HAP-1 (cell line): ENCODE measurements at regions not wholly inside any gene's neighbourhood (a gene's known extent, or its start where the extent isn't known, plus 50 kb on each side); places are given as distances from the start of the nearest gene placed in this dataset.

Source experiments
- DNase-seq, 2 experiments: peaks; one replicate each; pipeline ENCODE4 v3.0.0-alpha.2; 2016 to 2020; ENCODE audit warnings: low spot score in 2 of 2
- H3K27me3 ChIP-seq: fragments of 250-450 bp; sonication (Bioruptor Pico); 2 replicates; pipeline ENCODE4 v1.5.1; 2020; ENCODE audit warnings: low read depth, mild to moderate bottlenecking, moderate library complexity
- H3K36me3 ChIP-seq: fragments of 250-450 bp; sonication (Bioruptor Pico); replicated peaks from 2 replicates; pipeline ENCODE4 v1.5.1; 2020; ENCODE audit warnings: mild to moderate bottlenecking
- H3K4me1 ChIP-seq: fragments of 250-450 bp; sonication (Bioruptor Pico); 2 replicates; pipeline ENCODE4 v1.5.1; 2020; ENCODE audit warnings: mild to moderate bottlenecking
- H3K4me3 ChIP-seq: fragments of 250-450 bp; sonication (Bioruptor Pico); 2 replicates; pipeline ENCODE4 v1.5.1; 2020; ENCODE audit warnings: mild to moderate bottlenecking, moderate library complexity
- H3K9me3 ChIP-seq: fragments of 250-450 bp; sonication (Bioruptor Pico); 2 replicates; pipeline ENCODE4 v1.5.1; 2020; ENCODE audit warnings: mild to moderate bottlenecking, moderate library complexity
- in situ Hi-C: fragments of 300-500 bp; cut with MboI; formaldehyde crosslinking; loops from 3 replicates; pipeline ENCODE4 v1.14.3; 2020; ENCODE audit warnings: low sequenced_read_pairs, inconsistent platforms, mixed read lengths

GRCh38 chr2:57084697-57085281 lies 901.0 kb downstream of the CCDC85A start:
- Histone ChIP-seq H3K9me3 (no peaks in the 10 kb centered on the region), H3K4me1 (no peaks in the 10 kb centered on the region), H3K27me3 (no peaks in the 10 kb centered on the region), H3K36me3 (no peaks in the 10 kb centered on the region), H3K4me3 (no peak overlapping the region)
- in situ Hi-C loops, result no loop called here
- DNase-seq, result no peak

GRCh38 chr2:57093020-57093419 lies 909.2 kb downstream of the CCDC85A start:
- in situ Hi-C loops, result no loop called here
- H3K4me1 ChIP-seq, result no peaks in the 10 kb centered on the region
- H3K9me3 ChIP-seq, result no peaks in the 10 kb centered on the region
- no peak overlapping the region for H3K4me3 ChIP-seq
- H3K27me3 ChIP-seq, result no peaks in the 10 kb centered on the region
- DNase-seq, result no peak
- no peaks in the 10 kb centered on the region for H3K36me3 ChIP-seq

GRCh38 chr2:57097855-57098254 lies 914.1 kb downstream of the CCDC85A start:
- DNase-seq, result no peak
- in situ Hi-C loops, result no loop called here
- Histone ChIP-seq H3K4me1 (no peaks in the 10 kb centered on the region), H3K4me3 (no peak overlapping the region), H3K27me3 (no peaks in the 10 kb centered on the region), H3K36me3 (no peaks in the 10 kb centered on the region), H3K9me3 (no peaks in the 10 kb centered on the region)

GRCh38 chr2:57100436-57100835 lies 916.6 kb downstream of the CCDC85A start:
- H3K4me1 ChIP-seq, result no peaks in the 10 kb centered on the region
- H3K4me3 ChIP-seq, result no peak overlapping the region
- H3K27me3 ChIP-seq, result no peaks in the 10 kb centered on the region
- H3K36me3 ChIP-seq, result no peaks in the 10 kb centered on the region
- in situ Hi-C loops, result no loop called here
- no peaks in the 10 kb centered on the region for H3K9me3 ChIP-seq
- DNase-seq, result no peak

- Histone ChIP-seq H3K27me3 (no peaks in the 10 kb centered on the region), H3K4me1 (no peaks in the 10 kb centered on the region), H3K4me3 (no peak overlapping the region), H3K9me3 (no peaks in the 10 kb centered on the region), H3K36me3 (no peaks in the 10 kb centered on the region)
- DNase-seq, result no peak
- in situ Hi-C loops, result no loop called here
Observed at GRCh38 chr2:57105694-57106093, 921.9 kb downstream of the CCDC85A start.

- no peak for DNase-seq
- no peak overlapping the region for H3K4me3 ChIP-seq
- H3K9me3 ChIP-seq, result no peaks in the 10 kb centered on the region
- in situ Hi-C loops, result no loop called here
- H3K4me1 ChIP-seq, result no peaks in the 10 kb centered on the region
- H3K27me3 ChIP-seq, result no peaks in the 10 kb centered on the region
- H3K36me3 ChIP-seq, result no peaks in the 10 kb centered on the region
Observed at GRCh38 chr2:57107353-57107752, 923.6 kb downstream of the CCDC85A start.

GRCh38 chr2:57111531-57111930 lies 927.7 kb downstream of the CCDC85A start:
- no peak overlapping the region for H3K4me3 ChIP-seq
- no peaks in the 10 kb centered on the region for H3K27me3 ChIP-seq
- no peaks in the 10 kb centered on the region for H3K4me1 ChIP-seq
- no peaks in the 10 kb centered on the region for H3K9me3 ChIP-seq
- no peaks in the 10 kb centered on the region for H3K36me3 ChIP-seq
- in situ Hi-C loops, result no loop called here
- no peak for DNase-seq

GRCh38 chr2:57119141-57119540 lies 927.5 kb upstream of the VRK2 start:
- Histone ChIP-seq H3K4me1 (no peaks in the 10 kb centered on the region), H3K27me3 (no peaks in the 10 kb centered on the region), H3K9me3 (no peaks in the 10 kb centered on the region), H3K4me3 (no peak overlapping the region), H3K36me3 (no peaks in the 10 kb centered on the region)
- in situ Hi-C loops, result no loop called here
- DNase-seq, result no peak

- Histone ChIP-seq H3K4me1 (no peaks in the 10 kb centered on the region), H3K4me3 (no peak overlapping the region), H3K36me3 (no peaks in the 10 kb centered on the region), H3K9me3 (no peaks in the 10 kb centered on the region), H3K27me3 (no peaks in the 10 kb centered on the region)
- no peak for DNase-seq
- in situ Hi-C loops, result no loop called here
Observed at GRCh38 chr2:57126410-57126809, 920.2 kb upstream of the VRK2 start.

- no peak for DNase-seq
- Histone ChIP-seq H3K9me3 (no peaks in the 10 kb centered on the region), H3K4me3 (no peak overlapping the region), H3K27me3 (no peaks in the 10 kb centered on the region), H3K36me3 (no peaks in the 10 kb centered on the region), H3K4me1 (no peaks in the 10 kb centered on the region)
- in situ Hi-C loops, result no loop called here
Observed at GRCh38 chr2:57139179-57139578, 907.4 kb upstream of the VRK2 start.

- Histone ChIP-seq H3K36me3 (no peaks in the 10 kb centered on the region), H3K4me3 (no peak overlapping the region), H3K4me1 (no peaks in the 10 kb centered on the region), H3K9me3 (no peaks in the 10 kb centered on the region), H3K27me3 (no peaks in the 10 kb centered on the region)
- in situ Hi-C loops, result no loop called here
- DNase-seq, result no peak
Observed at GRCh38 chr2:57141269-57141668, 905.3 kb upstream of the VRK2 start.

GRCh38 chr2:57146951-57147350 lies 899.7 kb upstream of the VRK2 start:
- H3K9me3 ChIP-seq, result no peaks in the 10 kb centered on the region
- H3K4me3 ChIP-seq, result no peak overlapping the region
- no peaks in the 10 kb centered on the region for H3K27me3 ChIP-seq
- no peak for DNase-seq
- in situ Hi-C loops, result no loop called here
- no peaks in the 10 kb centered on the region for H3K4me1 ChIP-seq
- H3K36me3 ChIP-seq, result no peaks in the 10 kb centered on the region

GRCh38 chr2:57156231-57156924 lies 890.2 kb upstream of the VRK2 start:
- H3K4me1 ChIP-seq, result no peaks in the 10 kb centered on the region
- no peak overlapping the region for H3K4me3 ChIP-seq
- no peaks in the 10 kb centered on the region for H3K27me3 ChIP-seq
- no peak for DNase-seq
- no peaks in the 10 kb centered on the region for H3K9me3 ChIP-seq
- H3K36me3 ChIP-seq, result no peaks in the 10 kb centered on the region
- in situ Hi-C loops, result no loop called here

GRCh38 chr2:57160976-57161375 lies 885.6 kb upstream of the VRK2 start:
- in situ Hi-C loops, result no loop called here
- no peaks in the 10 kb centered on the region for H3K4me1 ChIP-seq
- no peaks in the 10 kb centered on the region for H3K9me3 ChIP-seq
- no peaks in the 10 kb centered on the region for H3K27me3 ChIP-seq
- H3K36me3 ChIP-seq, result no peaks in the 10 kb centered on the region
- DNase-seq, result no peak
- no peak overlapping the region for H3K4me3 ChIP-seq

GRCh38 chr2:57177176-57177575 lies 869.4 kb upstream of the VRK2 start:
- no peak for DNase-seq
- H3K4me3 ChIP-seq, result no peak overlapping the region
- no peaks in the 10 kb centered on the region for H3K4me1 ChIP-seq
- H3K9me3 ChIP-seq, result no peaks in the 10 kb centered on the region
- in situ Hi-C loops, result no loop called here
- H3K36me3 ChIP-seq, result no peaks in the 10 kb centered on the region
- no peaks in the 10 kb centered on the region for H3K27me3 ChIP-seq
